ENCODE measurements at regions not wholly inside any gene's neighbourhood (a gene's known extent, or its start where the extent isn't known, plus 50 kb on each side); places are given as distances from the start of the nearest gene placed in this dataset.

DNA sequence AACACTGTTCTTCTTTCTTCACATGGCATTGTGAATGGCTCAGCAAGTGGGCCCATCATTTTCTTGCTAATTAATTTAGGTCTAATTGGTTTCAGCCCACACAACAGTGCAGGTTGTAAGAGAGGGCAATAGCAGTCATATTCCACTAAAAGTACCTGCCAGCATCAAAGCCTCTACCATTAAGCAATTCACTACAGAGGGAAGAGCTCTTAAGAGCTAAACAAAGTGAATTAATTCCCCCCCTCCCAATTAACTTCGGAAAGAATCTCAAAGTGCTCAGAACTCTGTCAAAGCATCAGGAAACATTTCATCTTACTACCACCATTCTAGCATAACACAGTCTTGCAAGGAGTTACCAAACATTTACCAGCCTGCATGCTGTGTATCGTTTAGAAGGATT lies 133.9 kb upstream of the UBASH3B start:
- DNase-seq, result no peak
- Histone ChIP-seq H3K36me3 (no peaks in the 10 kb centered on the region), H3K27ac (no peak overlapping the region), H3K27me3 (replicated peaks in 1 of 7) (peaks cover 0 to 12% (median 0%) of the 10 kb centered on the region in 7 donors), H3K4me3 (no peak overlapping the region), H3K9me3 (no peaks in the 10 kb centered on the region), H3K4me1 (peaks cover 0 to 12% (median 3%) of the 10 kb centered on the region in 6 donors)
- no peak for TF ChIP-seq POLR2AphosphoS5 (IDR thresholded peaks at IDR 0.05)
- no peak for TF ChIP-seq CTCF (IDR thresholded peaks at IDR 0.05 in 8 of 11, conservative IDR thresholded peaks at IDR 0.05 in 3 of 11)
- TF ChIP-seq POLR2A (IDR thresholded peaks at IDR 0.05), result no peak
- WGBS, 5 donors, result 71 to 85% (median 76%) methylated on average over 2 of the region's 2 CpGs
- intact Hi-C loops (cut with DNase I; ENCODE audit: low total_unique reads), result no loop called here

DNA sequence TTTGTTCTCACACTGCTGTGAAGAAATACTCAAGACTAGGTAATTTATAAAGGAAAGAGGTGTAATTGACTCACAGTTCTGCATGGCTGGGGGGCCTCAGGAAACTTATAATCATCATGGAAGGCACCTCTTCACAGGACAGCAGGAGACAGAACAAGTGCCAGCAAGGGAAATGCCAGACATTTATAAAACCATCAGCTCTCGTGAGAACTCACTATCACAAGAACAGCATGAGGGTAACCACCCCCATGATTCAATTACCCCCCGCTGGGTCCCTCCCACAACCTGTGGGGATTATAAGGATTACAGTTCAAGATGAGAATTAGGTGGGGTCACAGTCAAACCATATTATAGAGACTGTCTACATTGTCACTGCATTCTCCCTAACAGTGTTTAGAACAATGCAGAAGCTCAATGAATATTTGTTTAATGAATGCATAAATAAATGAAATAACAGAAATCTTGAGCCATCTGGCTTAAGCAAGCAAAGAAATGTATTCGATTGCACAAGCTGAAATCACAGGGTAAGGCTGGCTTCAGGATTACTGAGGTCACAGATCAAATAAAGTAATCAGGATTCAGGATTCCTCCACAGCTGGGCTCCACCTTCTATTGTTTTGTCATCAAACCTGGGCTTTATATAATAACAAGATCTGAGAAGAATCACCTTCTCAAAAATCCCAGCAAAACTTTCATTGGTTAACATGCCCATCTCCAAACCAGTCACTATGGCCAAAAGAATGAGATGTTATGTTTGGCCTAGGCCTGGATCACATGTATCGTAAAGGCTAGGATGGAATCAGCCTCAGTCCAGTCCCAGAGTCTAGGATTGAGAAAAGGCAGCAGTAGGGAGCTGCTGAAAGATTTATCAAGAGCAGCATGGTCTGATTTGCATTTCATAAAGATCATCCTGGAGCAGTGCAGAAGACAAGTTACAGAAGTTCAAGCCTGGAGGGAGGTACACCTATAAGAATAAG lies 137.8 kb upstream of the UBASH3B start:
- TF ChIP-seq CTCF (IDR thresholded peaks at IDR 0.05 in 8 of 11, conservative IDR thresholded peaks at IDR 0.05 in 3 of 11), result no peak
- TF ChIP-seq POLR2AphosphoS5 (IDR thresholded peaks at IDR 0.05), result no peak
- no peak for TF ChIP-seq POLR2A (IDR thresholded peaks at IDR 0.05)
- Histone ChIP-seq H3K27me3 (replicated peaks in 1 of 7) (peaks cover 0 to 25% (median 0%) of the 10 kb centered on the region in 7 donors), H3K4me1 (no peaks in the 10 kb centered on the region), H3K4me3 (no peak overlapping the region), H3K36me3 (no peaks in the 10 kb centered on the region), H3K27ac (no peak overlapping the region), H3K9me3 (no peaks in the 10 kb centered on the region)
- intact Hi-C loops (cut with DNase I; ENCODE audit: low total_unique reads), result no loop called here
- 75 to 86% (median 81%) methylated on average over 4 of the region's 4 CpGs for WGBS, 5 donors
- no peak for DNase-seq

GRCh38 chr11:122516686-122517085 lies 138.8 kb upstream of the UBASH3B start:
- Histone ChIP-seq H3K9me3 (no peaks in the 10 kb centered on the region), H3K4me1 (no peaks in the 10 kb centered on the region), H3K4me3 (no peak overlapping the region), H3K27ac (no peak overlapping the region), H3K36me3 (no peaks in the 10 kb centered on the region), H3K27me3 (replicated peaks in 1 of 7) (peaks cover 0 to 25% (median 0%) of the 10 kb centered on the region in 7 donors)
- DNase-seq, result no peak
- WGBS, 5 donors, result 43 to 59% (median 50%) methylated on average over 2 of the region's 2 CpGs
- intact Hi-C loops (cut with DNase I; ENCODE audit: low total_unique reads), result no loop called here
- TF ChIP-seq CTCF (IDR thresholded peaks at IDR 0.05 in 8 of 11, conservative IDR thresholded peaks at IDR 0.05 in 3 of 11) (no peak), POLR2AphosphoS5 (IDR thresholded peaks at IDR 0.05) (no peak), POLR2A (IDR thresholded peaks at IDR 0.05) (no peak)

DNA sequence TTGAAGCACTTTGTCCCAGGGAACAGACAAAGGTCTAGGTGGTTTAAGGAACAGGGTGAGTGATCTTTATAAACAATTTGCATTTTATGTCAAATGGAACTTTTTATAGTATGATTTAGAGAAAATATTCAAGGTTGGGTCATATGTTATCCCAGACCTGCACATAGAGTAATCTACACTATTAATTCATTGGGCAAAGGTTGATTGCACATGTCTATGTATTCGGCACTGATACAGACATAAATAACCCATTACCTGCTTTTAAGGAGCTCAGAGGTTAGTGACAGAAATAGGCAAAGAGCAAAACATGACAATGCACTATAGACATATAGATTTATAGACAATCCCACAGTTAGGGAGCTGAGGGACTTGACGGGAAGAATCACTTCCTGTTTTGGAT lies 141.5 kb upstream of the UBASH3B start:
- no peaks in the 10 kb centered on the region for H3K36me3 ChIP-seq
- no peaks in the 10 kb centered on the region for H3K4me1 ChIP-seq
- H3K27ac ChIP-seq, result no peak overlapping the region
- WGBS, 5 donors, result 28 to 68% (median 51%) methylated on average over 2 of the region's 2 CpGs
- peaks cover 0 to 23% (median 0%) of the 10 kb centered on the region in 7 donors for H3K27me3 ChIP-seq (replicated peaks in 1 of 7)
- no peak for DNase-seq
- intact Hi-C loops (cut with DNase I; ENCODE audit: low total_unique reads), result no loop called here
- no peaks in the 10 kb centered on the region for H3K9me3 ChIP-seq
- TF ChIP-seq CTCF (IDR thresholded peaks at IDR 0.05 in 8 of 11, conservative IDR thresholded peaks at IDR 0.05 in 3 of 11) (no peak), POLR2AphosphoS5 (IDR thresholded peaks at IDR 0.05) (no peak), POLR2A (IDR thresholded peaks at IDR 0.05) (no peak)
- H3K4me3 ChIP-seq, result no peak overlapping the region
